GM19463 (cell line): ENCODE measurements at regions not wholly inside any gene's neighbourhood (a gene's known extent, or its start where the extent isn't known, plus 50 kb on each side); places are given as distances from the start of the nearest gene placed in this dataset.
A peak's percentile ranks its signal among the peaks of the same experiment; 100 is the strongest.

Experiments
- ATAC-seq: cut with Tn5 transposase; IDR thresholded peaks from one replicate; pipeline ENCODE4 v1.9.1; 2021; ENCODE audit warnings: mild to moderate bottlenecking, moderate library complexity; ENCODE audit not compliant: unreplicated experiment

GRCh38 chr5:35478856-35479682 is 138.6 kb upstream of the SPEF2 start:
- peak; percentile 66 for ATAC-seq

GRCh38 chr5:35477911-35478310 is 139.8 kb upstream of the SPEF2 start:
- no peak for ATAC-seq

GRCh38 chr5:35477321-35477720 is 140.3 kb upstream of the SPEF2 start:
- ATAC-seq = no peak

GRCh38 chr5:35476797-35477196 is 140.9 kb upstream of the SPEF2 start:
- no peak for ATAC-seq

- ATAC-seq = no peak
Measured at GRCh38 chr5:35476036-35476435, 141.6 kb upstream of the SPEF2 start.

GRCh38 chr5:35473589-35473988 is 144.1 kb upstream of the SPEF2 start:
- no peak for ATAC-seq

- no peak for ATAC-seq
Measured at GRCh38 chr5:35470866-35471265, 146.8 kb upstream of the SPEF2 start.

GRCh38 chr5:35468811-35469210 is 148.9 kb upstream of the SPEF2 start:
- ATAC-seq = no peak

- no peak for ATAC-seq
Measured at GRCh38 chr5:35466746-35467145, 150.9 kb upstream of the SPEF2 start.

- ATAC-seq = no peak
Measured at GRCh38 chr5:35464757-35465156, 152.9 kb upstream of the SPEF2 start.

GRCh38 chr5:35461530-35461929 is 156.1 kb upstream of the SPEF2 start:
- ATAC-seq = no peak

- ATAC-seq = no peak
Measured at GRCh38 chr5:35458824-35459207, 158.8 kb upstream of the SPEF2 start.

GRCh38 chr5:35457912-35458823 is 159.5 kb upstream of the SPEF2 start:
- no peak for ATAC-seq

- no peak for ATAC-seq
Measured at GRCh38 chr5:35456506-35456905, 161.2 kb upstream of the SPEF2 start.

GRCh38 chr5:35454011-35454525 is 163.6 kb upstream of the SPEF2 start:
- ATAC-seq = no peak

GRCh38 chr5:35443803-35444595 is 173.7 kb upstream of the SPEF2 start:
- ATAC-seq = no peak

- ATAC-seq = no peak
Measured at GRCh38 chr5:35442885-35443639, 174.6 kb upstream of the SPEF2 start.

- ATAC-seq = no peak
Measured at GRCh38 chr5:35440409-35440808, 177.3 kb upstream of the SPEF2 start.

- no peak for ATAC-seq
Measured at GRCh38 chr5:35438786-35439185, 178.9 kb upstream of the SPEF2 start.

- no peak for ATAC-seq
Measured at GRCh38 chr5:35438288-35438687, 179.4 kb upstream of the SPEF2 start.
